Neutrophil (primary cell): ENCODE measurements at regions not wholly inside any gene's neighbourhood (a gene's known extent, or its start where the extent isn't known, plus 50 kb on each side); places are given as distances from the start of the nearest gene placed in this dataset.

Experiments
- H3K27ac ChIP-seq: fragments of 200-600 bp; sonication (generic); 2 replicates; pipeline ENCODE4 v1.5.1; 2016; ENCODE audit warnings: mild to moderate bottlenecking, moderate library complexity
- H3K27me3 ChIP-seq: fragments of 200-600 bp; sonication (generic); 2 replicates; pipeline ENCODE4 v1.6.0; 2016; ENCODE audit warnings: mild to moderate bottlenecking
- H3K36me3 ChIP-seq: fragments of 200-600 bp; sonication (generic); 2 replicates; pipeline ENCODE4 v1.5.1; 2017
- H3K4me1 ChIP-seq, 2 experiments: fragments of 200-600 bp in 1 of 2; sonication (generic) in 1 of 2; 1 replicate in 1 of 2; 2 replicates in 1 of 2; pipeline versions ENCODE4 v1.5.1 to v1.6.1; 2013 to 2016; ENCODE audit warnings: low read depth in 1 of 2, low read length in 1 of 2, mild to moderate bottlenecking in 1 of 2, moderate library complexity in 1 of 2; ENCODE audit not compliant: control insufficient read depth in 1 of 2, insufficient read depth in 1 of 2
- H3K4me3 ChIP-seq, 2 experiments: fragments of 200-600 bp in 1 of 2; sonication (generic) in 1 of 2; 1 replicate in 1 of 2; 2 replicates in 1 of 2; pipeline ENCODE4 v1.5.1; 2013 to 2016; ENCODE audit warnings: low read depth in 1 of 2, low read length in 1 of 2, mild to moderate bottlenecking in 1 of 2, moderate library complexity in 1 of 2
- H3K9me3 ChIP-seq: fragments of 200-600 bp; sonication (generic); 2 replicates; pipeline ENCODE4 v1.5.1; 2016
- CTCF ChIP-seq: fragments of 200-600 bp; sonication (generic); IDR thresholded peaks from 2 replicates; pipeline ENCODE4 v1.5.1; 2016; ENCODE audit warnings: antibody characterized with exemption

- Histone ChIP-seq H3K36me3 (no peaks in the 10 kb centered on the region), H3K27me3 (peaks cover 4% of the 10 kb centered on the region), H3K4me3 (no peak overlapping the region), H3K4me1 (no peaks in the 10 kb centered on the region), H3K27ac (no peak overlapping the region), H3K9me3 (no peaks in the 10 kb centered on the region)
- no peak for TF ChIP-seq CTCF
Measured at GRCh38 chr4:41473176-41473575, 64.8 kb upstream of the LIMCH1 start.

- H3K4me3 ChIP-seq, result no peak overlapping the region
Measured at GRCh38 chr4:41475402-41475801, 62.6 kb upstream of the LIMCH1 start.

GRCh38 chr4:41476310-41476885 is 61.6 kb upstream of the LIMCH1 start:
- TF ChIP-seq CTCF, result no peak
- H3K9me3 ChIP-seq, result no peaks in the 10 kb centered on the region

More at GRCh38 chr4:41475402-41475801, 62.6 kb upstream of the LIMCH1 start:
- TF ChIP-seq CTCF, result no peak
- Histone ChIP-seq H3K4me1 (no peaks in the 10 kb centered on the region), H3K36me3 (no peaks in the 10 kb centered on the region), H3K27ac (no peak overlapping the region), H3K27me3 (peaks cover 4% of the 10 kb centered on the region), H3K9me3 (no peaks in the 10 kb centered on the region)

GRCh38 chr4:41477181-41477905 is 60.6 kb upstream of the LIMCH1 start:
- no peak for TF ChIP-seq CTCF
- no peaks in the 10 kb centered on the region for H3K4me1 ChIP-seq
- no peak overlapping the region for H3K4me3 ChIP-seq
- H3K27ac ChIP-seq, result no peak overlapping the region
- no peaks in the 10 kb centered on the region for H3K9me3 ChIP-seq
- H3K27me3 ChIP-seq, result peaks cover 4% of the 10 kb centered on the region
- H3K36me3 ChIP-seq, result no peaks in the 10 kb centered on the region

More at GRCh38 chr4:41476310-41476885, 61.6 kb upstream of the LIMCH1 start:
- Histone ChIP-seq H3K27ac (no peak overlapping the region), H3K36me3 (no peaks in the 10 kb centered on the region), H3K4me3 (no peak overlapping the region), H3K4me1 (no peaks in the 10 kb centered on the region), H3K27me3 (peaks cover 4% of the 10 kb centered on the region)

- H3K9me3 ChIP-seq, result no peaks in the 10 kb centered on the region
Measured at GRCh38 chr4:41478518-41478917, 59.4 kb upstream of the LIMCH1 start.

More at GRCh38 chr4:41478518-41478917, 59.4 kb upstream of the LIMCH1 start:
- Histone ChIP-seq H3K4me1 (no peaks in the 10 kb centered on the region), H3K36me3 (no peaks in the 10 kb centered on the region), H3K27ac (no peak overlapping the region), H3K27me3 (peaks cover 4% of the 10 kb centered on the region), H3K4me3 (no peak overlapping the region)
- TF ChIP-seq CTCF, result no peak
